SK-N-SH (cell line): ENCODE measurements at regions not wholly inside any gene's neighbourhood (a gene's known extent, or its start where the extent isn't known, plus 50 kb on each side); places are given as distances from the start of the nearest gene placed in this dataset.

Source experiments
- CTCF ChIA-PET: fragments of 300-600, 350-600 bp; formaldehyde crosslinking; extraction: SDS; loops from one replicate; lab custom pipeline; 2021; lab: Yijun Ruan, JAX
- POLR2A ChIA-PET: fragments of 350-600 bp; sonication (Branson Sonifier 250); formaldehyde crosslinking; extraction: SDS; loops from one replicate; lab custom pipeline; 2020; ENCODE audit warnings: antibody characterized with exemption, inconsistent platforms; lab: Yijun Ruan, JAX
- DNase-seq: peaks from one replicate; pipeline ENCODE4 v3.0.0; 2012
- H2AFZ ChIP-seq: fragments of 200-600 bp; sonication (generic); 2 replicates; pipeline ENCODE4 v1.8.1; 2016; ENCODE audit warnings: antibody characterized with exemption, mild to moderate bottlenecking, low read depth
- H3F3A ChIP-seq: fragments of 200-600 bp; sonication (generic); replicated peaks from 2 replicates; pipeline ENCODE3; 2016; ENCODE audit warnings: antibody characterized with exemption, mild to moderate bottlenecking; ENCODE audit not compliant: insufficient read depth
- H3K27ac ChIP-seq, 2 experiments: fragments of 200-500 bp in 1 of 2; fragments of 200-600 bp in 1 of 2; sonication (Bioruptor generic) in 1 of 2; sonication (generic), shearing (Covaris generic) in 1 of 2; 2 replicates each; pipeline versions ENCODE4 v1.5.1 to v1.6.1; 2014 to 2016; ENCODE audit warnings: low read depth in 2 of 2, inconsistent platforms in 1 of 2, low read length in 1 of 2, mild to moderate bottlenecking in 1 of 2, mixed read lengths in 1 of 2
- H3K27me3 ChIP-seq: fragments of 200-600 bp; sonication (generic), shearing (Covaris generic); 2 replicates; pipeline ENCODE4 v1.6.1; 2016; ENCODE audit warnings: mixed run types; ENCODE audit not compliant: insufficient read depth
- H3K36me3 ChIP-seq, 2 experiments: fragments of 200-500 bp in 1 of 2; fragments of 200-600 bp in 1 of 2; sonication (Bioruptor generic) in 1 of 2; sonication (generic) in 1 of 2; replicated peaks in 1 of 2; 2 replicates each; pipeline versions ENCODE3 to v1.5.1; 2014 to 2016; ENCODE audit warnings: low read length in 1 of 2, mild to moderate bottlenecking in 1 of 2; ENCODE audit not compliant: insufficient read depth in 2 of 2, control insufficient read depth in 1 of 2
- H3K4me1 ChIP-seq, 2 experiments: fragments of 200-500 bp in 1 of 2; fragments of 200-600 bp in 1 of 2; sonication (Bioruptor generic) in 1 of 2; sonication (generic), shearing (Covaris generic) in 1 of 2; 2 replicates each; pipeline versions ENCODE4 v1.5.1 to v1.6.1; 2014 to 2016; ENCODE audit warnings: low read depth in 1 of 2, low read length in 1 of 2, mixed run types in 1 of 2; ENCODE audit not compliant: insufficient read depth in 2 of 2, control insufficient read depth in 1 of 2
- H3K4me2 ChIP-seq: fragments of 200-600 bp; sonication (generic), shearing (Covaris generic); 2 replicates; pipeline ENCODE4 v1.6.1; 2017; ENCODE audit warnings: mixed run types
- H3K4me3 ChIP-seq, 2 experiments: fragments of 200-500 bp in 1 of 2; fragments of 200-600 bp in 1 of 2; sonication (Bioruptor generic) in 1 of 2; sonication (generic), shearing (Covaris generic) in 1 of 2; 2 replicates each; pipeline versions ENCODE4 v1.5.1 to v1.8.1; 2014 to 2016; ENCODE audit warnings: low read depth in 2 of 2, inconsistent platforms in 1 of 2, low read length in 1 of 2, mild to moderate bottlenecking in 1 of 2, mixed read lengths in 1 of 2, moderate library complexity in 1 of 2
- H3K79me2 ChIP-seq: fragments of 200-600 bp; sonication (generic); 2 replicates; pipeline ENCODE4 v1.8.1; 2017; ENCODE audit warnings: mild to moderate bottlenecking; ENCODE audit not compliant: insufficient read depth
- H3K9ac ChIP-seq: fragments of 200-600 bp; sonication (generic); 2 replicates; pipeline ENCODE4 v1.6.1; 2017; ENCODE audit warnings: mixed run types
- H3K9me2 ChIP-seq: fragments of 200-600 bp; sonication (generic); 2 replicates; pipeline ENCODE4 v1.6.1; 2017; ENCODE audit warnings: mixed run types
- H3K9me3 ChIP-seq: fragments of 200-600 bp; sonication (generic); 2 replicates; pipeline ENCODE4 v1.6.1; 2017; ENCODE audit warnings: mixed run types, mild to moderate bottlenecking, moderate library complexity
- H4K20me1 ChIP-seq: fragments of 200-600 bp; sonication (generic); 2 replicates; pipeline ENCODE4 v1.6.1; 2017; ENCODE audit warnings: mild to moderate bottlenecking, mixed run types; ENCODE audit not compliant: insufficient read depth
- FOSL2 ChIP-seq: IDR thresholded peaks from 2 replicates; pipeline ENCODE4 v1.4.0; 2012; ENCODE audit warnings: low read depth, mild to moderate bottlenecking, moderate library complexity, borderline replicate concordance
- MEF2A ChIP-seq: IDR thresholded peaks from 2 replicates; pipeline ENCODE4 v1.4.0; 2012; ENCODE audit warnings: low read depth, borderline replicate concordance
- MXI1 ChIP-seq: IDR thresholded peaks from 2 replicates; pipeline ENCODE4 v1.6.1; 2012; ENCODE audit warnings: mild to moderate bottlenecking, low read depth, low read length, improper control_type of control experiment
- NFIC ChIP-seq: IDR thresholded peaks from 2 replicates; pipeline ENCODE4 v1.4.0; 2012; ENCODE audit warnings: borderline replicate concordance
- POLR2AphosphoS5 ChIP-seq: IDR thresholded peaks from 2 replicates; pipeline ENCODE4 v1.6.1; 2012; ENCODE audit warnings: low read depth, low read length
- RFX5 ChIP-seq: IDR thresholded peaks from 2 replicates; pipeline ENCODE4 v1.6.1; 2012; ENCODE audit warnings: mild to moderate bottlenecking, improper control_type of control experiment, low read length
- RXRA ChIP-seq: IDR thresholded peaks from 2 replicates; pipeline ENCODE4 v1.4.0; 2012; ENCODE audit warnings: low read depth, mild to moderate bottlenecking, borderline replicate concordance
- SMC3 ChIP-seq: IDR thresholded peaks from 2 replicates; pipeline ENCODE4 v1.6.1; 2012; ENCODE audit warnings: low read depth, low read length, improper control_type of control experiment
- TCF12 ChIP-seq: IDR thresholded peaks from 2 replicates; pipeline ENCODE4 v1.4.0; 2012
- YY1 ChIP-seq: IDR thresholded peaks from 2 replicates; pipeline ENCODE4 v1.4.0; 2012; ENCODE audit warnings: low read depth, mild to moderate bottlenecking
- WGBS: methylation state at CpG from one replicate; pipeline ENCODE4 v1.1.6; 2017; ENCODE audit warnings: low lambda C conversion rate; 5-methylcytosine and 5-hydroxymethylcytosine counted together
- TF ChIP-seq, protein P1 (sequence below): fragments of 150-350 bp; IDR thresholded peaks from 2 replicates; pipeline ENCODE4 v1.6.1; 2017; ENCODE audit warnings: antibody characterized with exemption, low read length, low read depth, borderline replicate concordance
- TF ChIP-seq, protein P2 (sequence below): IDR thresholded peaks from 2 replicates; pipeline ENCODE4 v1.4.0; 2012; ENCODE audit warnings: low read depth, borderline replicate concordance

DNA sequence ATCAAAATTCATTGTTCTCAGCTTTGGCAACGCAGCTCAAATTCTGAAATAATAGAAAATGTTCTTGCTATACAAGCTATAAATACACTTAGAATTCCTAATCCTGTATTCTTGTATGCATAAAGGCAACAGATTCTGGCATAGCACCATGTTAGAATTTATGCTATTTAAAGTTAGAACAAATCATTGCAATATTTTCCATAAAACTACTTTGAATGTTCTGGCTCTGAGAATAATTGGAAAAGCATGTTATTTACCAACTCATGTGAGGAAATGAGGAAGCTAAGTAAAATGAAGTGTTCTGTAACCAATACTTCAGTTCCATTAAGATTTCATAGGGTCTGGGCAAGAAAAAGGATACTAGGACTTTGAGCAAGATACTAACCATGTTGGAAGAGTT, 888.9 kb downstream of the SQOR start:
- WGBS, result 25% methylated on average over 1 of the region's 1 CpG
- no peak for DNase-seq
- no peaks in the 10 kb centered on the region for H3K4me1 ChIP-seq
- H3K27me3 ChIP-seq, result no peaks in the 10 kb centered on the region
- no peaks in the 10 kb centered on the region for H3K9me2 ChIP-seq
- H3K36me3 ChIP-seq, result no peaks in the 10 kb centered on the region
- H3K4me3 ChIP-seq, result no peak overlapping the region
- no peaks in the 10 kb centered on the region for H3K79me2 ChIP-seq
- CTCF ChIA-PET, result no interaction called here
- 0 out of 2 replicates have a peak, but pooled peaks cover 3% of the 10 kb centered on the region for H3K9me3 ChIP-seq
- no peaks in the 10 kb centered on the region for H3F3A ChIP-seq
- H3K9ac ChIP-seq, result no peak overlapping the region
- POLR2A ChIA-PET, result no interaction called here
- H4K20me1 ChIP-seq, result no peaks in the 10 kb centered on the region
- H2AFZ ChIP-seq, result no peak overlapping the region
- TF ChIP-seq NFIC (no peak), RXRA (no peak), TCF12 (no peak), SMC3 (no peak), MEF2A (no peak), YY1 (no peak), MXI1 (no peak), POLR2AphosphoS5 (no peak), RFX5 (no peak)
- TF ChIP-seq, protein P1, sequence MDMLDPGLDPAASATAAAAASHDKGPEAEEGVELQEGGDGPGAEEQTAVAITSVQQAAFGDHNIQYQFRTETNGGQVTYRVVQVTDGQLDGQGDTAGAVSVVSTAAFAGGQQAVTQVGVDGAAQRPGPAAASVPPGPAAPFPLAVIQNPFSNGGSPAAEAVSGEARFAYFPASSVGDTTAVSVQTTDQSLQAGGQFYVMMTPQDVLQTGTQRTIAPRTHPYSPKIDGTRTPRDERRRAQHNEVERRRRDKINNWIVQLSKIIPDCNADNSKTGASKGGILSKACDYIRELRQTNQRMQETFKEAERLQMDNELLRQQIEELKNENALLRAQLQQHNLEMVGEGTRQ, result no peak
- TF ChIP-seq, protein P2, sequence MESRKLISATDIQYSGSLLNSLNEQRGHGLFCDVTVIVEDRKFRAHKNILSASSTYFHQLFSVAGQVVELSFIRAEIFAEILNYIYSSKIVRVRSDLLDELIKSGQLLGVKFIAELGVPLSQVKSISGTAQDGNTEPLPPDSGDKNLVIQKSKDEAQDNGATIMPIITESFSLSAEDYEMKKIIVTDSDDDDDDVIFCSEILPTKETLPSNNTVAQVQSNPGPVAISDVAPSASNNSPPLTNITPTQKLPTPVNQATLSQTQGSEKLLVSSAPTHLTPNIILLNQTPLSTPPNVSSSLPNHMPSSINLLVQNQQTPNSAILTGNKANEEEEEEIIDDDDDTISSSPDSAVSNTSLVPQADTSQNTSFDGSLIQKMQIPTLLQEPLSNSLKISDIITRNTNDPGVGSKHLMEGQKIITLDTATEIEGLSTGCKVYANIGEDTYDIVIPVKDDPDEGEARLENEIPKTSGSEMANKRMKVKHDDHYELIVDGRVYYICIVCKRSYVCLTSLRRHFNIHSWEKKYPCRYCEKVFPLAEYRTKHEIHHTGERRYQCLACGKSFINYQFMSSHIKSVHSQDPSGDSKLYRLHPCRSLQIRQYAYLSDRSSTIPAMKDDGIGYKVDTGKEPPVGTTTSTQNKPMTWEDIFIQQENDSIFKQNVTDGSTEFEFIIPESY, result no peak
- TF ChIP-seq, all 33 proteins: peak for 0
- Histone ChIP-seq H3K4me2 (no peak overlapping the region), H3K27ac (no peak overlapping the region)

DNA sequence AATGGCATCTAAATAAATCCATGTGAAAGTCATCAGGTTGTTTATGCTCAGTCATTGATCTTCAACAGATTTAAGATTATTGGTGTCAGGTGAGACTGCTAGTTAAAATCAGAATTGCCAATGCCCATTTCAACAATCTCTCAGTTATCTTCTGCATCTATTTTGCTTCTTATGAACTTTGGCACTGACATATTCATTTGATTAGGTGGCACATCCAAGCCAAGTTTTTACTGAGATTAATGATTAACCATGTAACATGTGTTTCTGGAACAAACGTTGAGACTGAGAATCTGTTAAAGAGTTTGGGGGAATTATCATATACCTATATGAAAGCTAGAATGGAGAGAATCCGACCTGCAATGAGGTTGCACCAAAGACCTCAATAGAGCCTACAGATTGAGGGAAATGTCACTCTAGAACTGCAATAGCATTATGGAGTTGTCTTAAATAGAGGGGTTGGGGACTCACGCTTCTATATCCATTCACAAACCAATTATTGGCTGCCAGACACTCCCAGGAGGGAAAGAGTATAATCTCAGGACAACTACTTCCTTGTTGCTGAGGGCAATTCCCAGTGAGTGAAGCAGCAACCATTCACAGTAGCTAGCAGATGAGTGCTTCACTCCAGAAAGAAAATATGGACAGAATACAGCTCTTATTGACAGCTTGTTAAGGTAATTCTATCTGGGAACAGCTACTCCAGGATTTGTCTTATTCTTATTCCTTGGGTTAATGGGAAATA, 891.3 kb downstream of the SQOR start:
- POLR2A ChIA-PET, result no interaction called here
- Histone ChIP-seq H3K79me2 (no peaks in the 10 kb centered on the region), H3K27ac (no peak overlapping the region), H3K9ac (no peak overlapping the region), H3F3A (no peaks in the 10 kb centered on the region), H3K36me3 (no peaks in the 10 kb centered on the region), H3K9me3 (0 out of 2 replicates have a peak, but pooled peaks cover 2% of the 10 kb centered on the region), H2AFZ (no peak overlapping the region), H3K4me3 (no peak overlapping the region), H4K20me1 (no peaks in the 10 kb centered on the region), H3K27me3 (no peaks in the 10 kb centered on the region), H3K4me1 (no peaks in the 10 kb centered on the region), H3K9me2 (no peaks in the 10 kb centered on the region), H3K4me2 (no peak overlapping the region)
- WGBS, result 13% methylated on average over 3 of the region's 3 CpGs
- DNase-seq, result no peak
- CTCF ChIA-PET, result no interaction called here
- TF ChIP-seq FOSL2 (no peak), SMC3 (no peak)
- TF ChIP-seq, protein P2, result no peak
